Neural cell (in vitro differentiated cells): ENCODE measurements at regions not wholly inside any gene's neighbourhood (a gene's known extent, or its start where the extent isn't known, plus 50 kb on each side); places are given as distances from the start of the nearest gene placed in this dataset.

Experiments used
- H2AFZ ChIP-seq: fragments of 200-600, 300-800 bp; sonication (generic), shearing (Covaris generic); 2 replicates; pipeline ENCODE4 v1.6.0; 2014; ENCODE audit warnings: low read depth, mild to moderate bottlenecking, antibody characterized with exemption, low read length, moderate library complexity
- H3F3A ChIP-seq: fragments of 200-600 bp; shearing (Covaris generic); 2 replicates; pipeline ENCODE4 v1.6.1; 2016; ENCODE audit warnings: mild to moderate bottlenecking, moderate library complexity, mixed read lengths, antibody characterized with exemption, low read length; ENCODE audit not compliant: insufficient read depth, poor library complexity, severe bottlenecking
- H3K27ac ChIP-seq: fragments of 200-600, 300-800 bp; sonication (generic), shearing (Covaris generic); 2 replicates; pipeline ENCODE4 v1.5.1; 2014; ENCODE audit warnings: mild to moderate bottlenecking, low read length, moderate library complexity
- H3K27me3 ChIP-seq: fragments of 300-800, 200-600 bp; sonication (generic), shearing (Covaris generic); 2 replicates; pipeline ENCODE4 v1.6.0; 2014; ENCODE audit warnings: mild to moderate bottlenecking, low read depth, low read length, moderate library complexity; ENCODE audit not compliant: insufficient read depth
- H3K36me3 ChIP-seq: fragments of 300-800, 200-600 bp; sonication (generic), shearing (Covaris generic); 2 replicates; pipeline ENCODE4 v1.5.1; 2014; ENCODE audit warnings: mild to moderate bottlenecking, antibody characterized with exemption, low read length, moderate library complexity; ENCODE audit not compliant: insufficient read depth
- H3K4me2 ChIP-seq: fragments of 300-800, 200-600 bp; sonication (generic), shearing (Covaris generic); 2 replicates; pipeline ENCODE4 v1.6.0; 2014; ENCODE audit warnings: mild to moderate bottlenecking, low read length
- H3K4me3 ChIP-seq: fragments of 300-800, 200-600 bp; sonication (generic), shearing (Covaris generic); 2 replicates; pipeline ENCODE4 v1.5.1; 2014; ENCODE audit warnings: mild to moderate bottlenecking, low read length, moderate library complexity
- H3K79me2 ChIP-seq: fragments of 200-600 bp; shearing (Covaris generic); replicated peaks from 2 replicates; pipeline ENCODE4 v1.6.0; 2014; ENCODE audit warnings: mild to moderate bottlenecking, low read length, moderate library complexity; ENCODE audit not compliant: insufficient read depth
- H3K9ac ChIP-seq: fragments of 300-800, 200-600 bp; sonication (generic), shearing (Covaris generic); 2 replicates; pipeline ENCODE4 v1.6.1; 2016; ENCODE audit warnings: mild to moderate bottlenecking, low read length, mixed read lengths
- H3K9me2 ChIP-seq: fragments of 200-600 bp; shearing (Covaris generic); 2 replicates; pipeline ENCODE4 v1.6.1; 2016; ENCODE audit warnings: mild to moderate bottlenecking, low read length, mixed read lengths; ENCODE audit not compliant: insufficient read depth
- H3K9me3 ChIP-seq: fragments of 200-600, 300-800 bp; sonication (generic), shearing (Covaris generic); 2 replicates; pipeline ENCODE4 v1.6.1; 2016; ENCODE audit warnings: mild to moderate bottlenecking, mixed run types, low read length, moderate library complexity, mixed read lengths
- H4K20me1 ChIP-seq: fragments of 200-600 bp; shearing (Covaris generic); 2 replicates; pipeline ENCODE4 v1.6.1; 2016; ENCODE audit warnings: mild to moderate bottlenecking, mixed run types; ENCODE audit not compliant: insufficient read depth
- CTCF ChIP-seq: fragments of 450-650 bp; IDR thresholded peaks from 2 replicates; pipeline ENCODE4 v1.5.1; 2014; ENCODE audit warnings: antibody characterized with exemption, mild to moderate bottlenecking, moderate library complexity; ENCODE audit not compliant: poor library complexity, severe bottlenecking
- EP300 ChIP-seq: fragments of 450-650 bp; conservative IDR thresholded peaks from 2 replicates; pipeline ENCODE4 v1.6.1; 2014; ENCODE audit warnings: antibody characterized with exemption, mild to moderate bottlenecking, moderate library complexity; ENCODE audit not compliant: poor library complexity, severe bottlenecking
- EZH2 ChIP-seq: fragments of 200-600, 300-800 bp; shearing (Covaris generic), sonication (generic); IDR thresholded peaks from 2 replicates; pipeline ENCODE4 v1.6.1; 2014; ENCODE audit warnings: antibody characterized with exemption, low read length, borderline replicate concordance, mild to moderate bottlenecking; ENCODE audit not compliant: insufficient read depth, poor library complexity, severe bottlenecking
- MXI1 ChIP-seq: fragments of 450-650 bp; conservative IDR thresholded peaks from 2 replicates; pipeline ENCODE4 v1.6.1; 2014; ENCODE audit warnings: antibody characterized with exemption, mild to moderate bottlenecking; ENCODE audit not compliant: poor library complexity, severe bottlenecking
- POLR2AphosphoS5 ChIP-seq: IDR thresholded peaks from 2 replicates; pipeline ENCODE4 v1.6.1; 2012
- RAD21 ChIP-seq: fragments of 450-650 bp; conservative IDR thresholded peaks from 2 replicates; pipeline ENCODE4 v1.6.1; 2014; ENCODE audit warnings: antibody characterized with exemption, mild to moderate bottlenecking, moderate library complexity
- REST ChIP-seq: IDR thresholded peaks from 2 replicates; pipeline ENCODE4 v1.6.1; 2012; ENCODE audit warnings: borderline replicate concordance
- SMC3 ChIP-seq: fragments of 450-650 bp; conservative IDR thresholded peaks from 2 replicates; pipeline ENCODE4 v1.6.1; 2014; ENCODE audit warnings: antibody characterized with exemption, mild to moderate bottlenecking, moderate library complexity; ENCODE audit not compliant: poor library complexity
- TAF1 ChIP-seq: IDR thresholded peaks from 2 replicates; pipeline ENCODE4 v1.6.1; 2012; ENCODE audit warnings: low read depth

GRCh38 chr2:217279140-217279539 is 419.3 kb upstream of the TNP1 start:
- Histone ChIP-seq H4K20me1 (no peaks in the 10 kb centered on the region), H3K9me3 (no peaks in the 10 kb centered on the region), H3K79me2 (no peaks in the 10 kb centered on the region), H3K27me3 (no peaks in the 10 kb centered on the region), H3K9ac (no peak overlapping the region), H3K27ac (no peak overlapping the region), H3K36me3 (no peaks in the 10 kb centered on the region), H2AFZ (no peak overlapping the region), H3K4me2 (no peak overlapping the region), H3K9me2 (no peaks in the 10 kb centered on the region), H3F3A (no peaks in the 10 kb centered on the region), H3K4me3 (no peak overlapping the region)
- TF ChIP-seq POLR2AphosphoS5 (no peak), SMC3 (no peak), TAF1 (no peak), CTCF (no peak), EP300 (no peak)

GRCh38 chr2:217277646-217278398 is 418.0 kb upstream of the TNP1 start:
- H3K9me3 ChIP-seq, result no peaks in the 10 kb centered on the region
- H3K4me3 ChIP-seq, result no peak overlapping the region
- H3F3A ChIP-seq, result no peaks in the 10 kb centered on the region
- no peaks in the 10 kb centered on the region for H4K20me1 ChIP-seq
- no peaks in the 10 kb centered on the region for H3K36me3 ChIP-seq
- H3K9ac ChIP-seq, result no peak overlapping the region
- no peak overlapping the region for H3K27ac ChIP-seq
- no peak overlapping the region for H2AFZ ChIP-seq
- no peaks in the 10 kb centered on the region for H3K9me2 ChIP-seq
- TF ChIP-seq SMC3 (no peak), EP300 (no peak)
- no peaks in the 10 kb centered on the region for H3K27me3 ChIP-seq
- no peak overlapping the region for H3K4me2 ChIP-seq
- no peaks in the 10 kb centered on the region for H3K79me2 ChIP-seq

DNA sequence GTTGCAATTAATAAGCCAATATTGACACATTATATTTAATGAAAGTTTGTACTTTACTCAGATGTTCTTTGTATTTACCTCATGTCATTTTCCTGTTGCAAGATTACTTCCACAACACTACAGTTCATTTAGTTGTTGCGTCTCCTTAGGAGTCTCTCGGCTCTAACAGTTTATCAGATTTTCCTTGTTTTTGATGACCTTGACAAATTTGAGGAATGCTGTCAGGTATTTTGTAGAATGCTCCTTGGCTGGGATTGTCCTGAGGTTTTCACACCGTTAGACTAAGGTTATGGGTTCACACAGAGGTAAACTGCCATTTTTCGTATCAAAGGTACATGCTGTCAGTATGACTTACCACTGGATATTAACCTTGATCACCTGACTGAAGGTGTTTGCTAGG is 416.6 kb upstream of the TNP1 start:
- no peaks in the 10 kb centered on the region for H3K9me3 ChIP-seq
- no peak overlapping the region for H3K4me2 ChIP-seq
- no peak overlapping the region for H2AFZ ChIP-seq
- H3K9me2 ChIP-seq, result no peaks in the 10 kb centered on the region
- H3K27ac ChIP-seq, result no peak overlapping the region
- TF ChIP-seq RAD21, result no peak
- TF ChIP-seq CTCF, result no peak
- no peak for TF ChIP-seq MXI1
- TF ChIP-seq EP300, result no peak
- TF ChIP-seq SMC3, result no peak
- TF ChIP-seq POLR2AphosphoS5, result no peak
- no peak for TF ChIP-seq EZH2
- TF ChIP-seq REST, result no peak
- no peak for TF ChIP-seq TAF1
- H3K4me3 ChIP-seq, result no peak overlapping the region
- no peaks in the 10 kb centered on the region for H3K36me3 ChIP-seq
- H3K79me2 ChIP-seq, result no peaks in the 10 kb centered on the region
- H4K20me1 ChIP-seq, result no peaks in the 10 kb centered on the region
- no peaks in the 10 kb centered on the region for H3K27me3 ChIP-seq
- H3F3A ChIP-seq, result no peaks in the 10 kb centered on the region
- no peak overlapping the region for H3K9ac ChIP-seq
